ENCODE measurements at regions not wholly inside any gene's neighbourhood (a gene's known extent, or its start where the extent isn't known, plus 50 kb on each side); places are given as distances from the start of the nearest gene placed in this dataset.

GRCh38 chr4:55255179-55255578, 90.9 kb upstream of the SRD5A3 start:
- WGBS (ENCODE audit: missing lambda C conversion rate): 0% methylated on average over 1 of the region's 1 CpG
- CTCF ChIA-PET: no interaction called here
- TF ChIP-seq HOXB13 (CRISPR knock-in tag; IDR thresholded peaks at IDR 0.05; ENCODE audit: low read depth) (no peak), HOXB5 (CRISPR knock-in tag; IDR thresholded peaks at IDR 0.05) (no peak)
- Histone ChIP-seq H3K4me2 (no peak overlapping the region), H3K4me3 (no peak overlapping the region), H3K4me1 (no peaks in the 10 kb centered on the region), H3K9me3 (no peaks in the 10 kb centered on the region), H3K27ac (no peak overlapping the region)
- FAIRE-seq: no peak
- POLR2A ChIA-PET: no interaction called here
- ATAC-seq: no peak
- DNase-seq (ENCODE audit: low read depth in 1 of 2, low spot score in 1 of 2): no peak

- no peak for ATAC-seq
- Histone ChIP-seq H3K4me1 (no peaks in the 10 kb centered on the region), H3K4me2 (no peak overlapping the region), H3K4me3 (no peak overlapping the region), H3K9me3 (no peaks in the 10 kb centered on the region), H3K27ac (no peak overlapping the region)
- FAIRE-seq: no peak
- ChIA-PET CTCF (no interaction called here), POLR2A (no interaction called here)
- no peak for DNase-seq (ENCODE audit: low read depth in 1 of 2, low spot score in 1 of 2)
- TF ChIP-seq, protein P1, sequence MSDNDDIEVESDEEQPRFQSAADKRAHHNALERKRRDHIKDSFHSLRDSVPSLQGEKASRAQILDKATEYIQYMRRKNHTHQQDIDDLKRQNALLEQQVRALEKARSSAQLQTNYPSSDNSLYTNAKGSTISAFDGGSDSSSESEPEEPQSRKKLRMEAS (IDR thresholded peaks at IDR 0.05): no peak
- TF ChIP-seq CHD2 (IDR thresholded peaks at IDR 0.05; ENCODE audit: low read length, partially characterized antibody) (no peak), SMC3 (IDR thresholded peaks at IDR 0.05) (no peak), ZNF302 (CRISPR knock-in tag; IDR thresholded peaks at IDR 0.05) (no peak), BCL3 (IDR thresholded peaks at IDR 0.05) (no peak)
- TF ChIP-seq, protein P2, sequence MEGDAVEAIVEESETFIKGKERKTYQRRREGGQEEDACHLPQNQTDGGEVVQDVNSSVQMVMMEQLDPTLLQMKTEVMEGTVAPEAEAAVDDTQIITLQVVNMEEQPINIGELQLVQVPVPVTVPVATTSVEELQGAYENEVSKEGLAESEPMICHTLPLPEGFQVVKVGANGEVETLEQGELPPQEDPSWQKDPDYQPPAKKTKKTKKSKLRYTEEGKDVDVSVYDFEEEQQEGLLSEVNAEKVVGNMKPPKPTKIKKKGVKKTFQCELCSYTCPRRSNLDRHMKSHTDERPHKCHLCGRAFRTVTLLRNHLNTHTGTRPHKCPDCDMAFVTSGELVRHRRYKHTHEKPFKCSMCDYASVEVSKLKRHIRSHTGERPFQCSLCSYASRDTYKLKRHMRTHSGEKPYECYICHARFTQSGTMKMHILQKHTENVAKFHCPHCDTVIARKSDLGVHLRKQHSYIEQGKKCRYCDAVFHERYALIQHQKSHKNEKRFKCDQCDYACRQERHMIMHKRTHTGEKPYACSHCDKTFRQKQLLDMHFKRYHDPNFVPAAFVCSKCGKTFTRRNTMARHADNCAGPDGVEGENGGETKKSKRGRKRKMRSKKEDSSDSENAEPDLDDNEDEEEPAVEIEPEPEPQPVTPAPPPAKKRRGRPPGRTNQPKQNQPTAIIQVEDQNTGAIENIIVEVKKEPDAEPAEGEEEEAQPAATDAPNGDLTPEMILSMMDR (IDR thresholded peaks at IDR 0.05): no peak
- 38% methylated on average over 6 of the region's 6 CpGs for WGBS (ENCODE audit: missing lambda C conversion rate)
These were observed 89.3 kb upstream of the SRD5A3 start for GRCh38 chr4:55256787-55257186.

DNA sequence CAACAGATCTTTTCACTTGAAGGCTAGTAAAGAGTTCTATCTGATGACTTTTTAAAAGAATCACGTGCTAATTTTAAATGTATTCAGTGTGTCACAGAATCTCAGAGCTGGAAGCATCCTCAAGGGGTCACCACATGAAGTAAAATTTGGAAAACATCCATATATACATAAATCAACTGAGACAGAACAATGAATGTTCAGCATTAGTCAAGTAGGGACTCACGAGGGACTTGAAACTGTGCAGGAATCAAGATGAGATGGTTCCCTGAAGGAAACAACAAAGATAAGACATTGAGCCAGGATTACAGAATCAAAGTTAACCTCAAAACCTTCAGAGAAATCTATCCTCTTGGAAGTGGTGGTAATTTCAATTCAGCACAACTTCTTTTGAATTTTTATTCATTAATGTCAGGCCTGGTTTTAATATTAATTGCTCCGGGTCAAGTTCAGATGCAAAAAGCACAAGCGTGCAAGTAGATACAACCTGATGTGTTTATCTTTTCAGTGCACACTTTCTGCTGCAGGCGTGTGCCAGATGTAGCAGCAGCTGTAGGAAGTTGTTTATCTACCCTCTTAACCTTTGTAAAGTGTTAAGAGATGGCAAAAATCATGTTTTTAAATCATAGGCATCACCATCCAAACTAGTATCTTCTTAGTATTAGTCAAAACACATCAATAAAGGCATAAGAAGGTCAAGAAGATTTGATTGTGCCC, 87.7 kb upstream of the SRD5A3 start:
- no peak for ATAC-seq
- no peak for DNase-seq (ENCODE audit: low read depth in 1 of 2, low spot score in 1 of 2)
- FAIRE-seq: no peak
- POLR2A ChIA-PET: no interaction called here
- WGBS (ENCODE audit: missing lambda C conversion rate): 30% methylated on average over 5 of the region's 5 CpGs
- H3K4me3 ChIP-seq: no peak overlapping the region
- H3K4me1 ChIP-seq: no peaks in the 10 kb centered on the region
- no peaks in the 10 kb centered on the region for H3K9me3 ChIP-seq
- no peak overlapping the region for H3K4me2 ChIP-seq
- no peak for TF ChIP-seq HEYL (CRISPR knock-in tag; IDR thresholded peaks at IDR 0.05)
- TF ChIP-seq USF2 (IDR thresholded peaks at IDR 0.05): no peak
- no peak for TF ChIP-seq GATA3 (IDR thresholded peaks at IDR 0.05; ENCODE audit: borderline replicate concordance)
- no peak for TF ChIP-seq ZC3H11A (IDR thresholded peaks at IDR 0.05)
- no peak for TF ChIP-seq ZNF302 (CRISPR knock-in tag; IDR thresholded peaks at IDR 0.05)
- no peak for TF ChIP-seq E2F6 (IDR thresholded peaks at IDR 0.05; ENCODE audit: borderline replicate concordance, low read depth)
- TF ChIP-seq ZSCAN20 (CRISPR knock-in tag; IDR thresholded peaks at IDR 0.05): no peak
- no peak for TF ChIP-seq EHMT2 (IDR thresholded peaks at IDR 0.05; ENCODE audit: low read depth)
- TF ChIP-seq HOXB5 (CRISPR knock-in tag; IDR thresholded peaks at IDR 0.05): no peak
- TF ChIP-seq MAZ (IDR thresholded peaks at IDR 0.05; ENCODE audit: borderline replicate concordance, low read depth, low read length): no peak
- no peak for TF ChIP-seq RNF2 (IDR thresholded peaks at IDR 0.05; ENCODE audit: borderline replicate concordance, low read depth)
- TF ChIP-seq, protein P3, sequence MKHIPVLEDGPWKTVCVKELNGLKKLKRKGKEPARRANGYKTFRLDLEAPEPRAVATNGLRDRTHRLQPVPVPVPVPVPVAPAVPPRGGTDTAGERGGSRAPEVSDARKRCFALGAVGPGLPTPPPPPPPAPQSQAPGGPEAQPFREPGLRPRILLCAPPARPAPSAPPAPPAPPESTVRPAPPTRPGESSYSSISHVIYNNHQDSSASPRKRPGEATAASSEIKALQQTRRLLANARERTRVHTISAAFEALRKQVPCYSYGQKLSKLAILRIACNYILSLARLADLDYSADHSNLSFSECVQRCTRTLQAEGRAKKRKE (CRISPR knock-in tag; IDR thresholded peaks at IDR 0.05; ENCODE audit: low read depth): no peak
- no peak for TF ChIP-seq SREBF2 (IDR thresholded peaks at IDR 0.05)
- TF ChIP-seq RARB (CRISPR knock-in tag; IDR thresholded peaks at IDR 0.05): no peak
- H3K27ac ChIP-seq: no peak overlapping the region
- CTCF ChIA-PET: no interaction called here

All from A549 (cell line).